SK-N-SH (cell line): ENCODE measurements at regions not wholly inside any gene's neighbourhood (a gene's known extent, or its start where the extent isn't known, plus 50 kb on each side); places are given as distances from the start of the nearest gene placed in this dataset.

Experiments
- CTCF ChIP-seq: fragments of 200-600 bp; sonication (generic); IDR thresholded peaks from 2 replicates; pipeline ENCODE4 v1.6.1; 2017; ENCODE audit warnings: antibody characterized with exemption, mild to moderate bottlenecking, moderate library complexity
- SMC3 ChIP-seq: IDR thresholded peaks from 2 replicates; pipeline ENCODE4 v1.6.1; 2012; ENCODE audit warnings: low read depth, low read length, improper control_type of control experiment

- no peak for TF ChIP-seq CTCF
- no peak for TF ChIP-seq SMC3
Measured at GRCh38 chr2:234705108-234705507, 208.2 kb upstream of the ARL4C start.
